ENCODE measurements at regions not wholly inside any gene's neighbourhood (a gene's known extent, or its start where the extent isn't known, plus 50 kb on each side); places are given as distances from the start of the nearest gene placed in this dataset.

GRCh38 chr13:44321961-44322360, 51.7 kb upstream of the SERP2 start:
- TF ChIP-seq CTCF (IDR thresholded peaks at IDR 0.05): no peak
- no peak for TF ChIP-seq EP300 (IDR thresholded peaks at IDR 0.05)
- TF ChIP-seq POLR2AphosphoS5 (IDR thresholded peaks at IDR 0.05): no peak
- Histone ChIP-seq H3K36me3 (no peaks in the 10 kb centered on the region), H3K27me3 (no peaks in the 10 kb centered on the region), H3K4me3 (no peak overlapping the region), H3K27ac (no peak overlapping the region), H3K4me1 (peaks cover 0 to 33% (median 25%) of the 10 kb centered on the region in 4 donors), H3K9me3 (no peaks in the 10 kb centered on the region)
- intact Hi-C loops (cut with DNase I): no loop called here
- DNase-seq: no peak
- 91 to 96% methylated on average over 2 of the region's 2 CpGs for WGBS, 2 donors

GRCh38 chr13:44322928-44323327, 50.7 kb upstream of the SERP2 start:
- TF ChIP-seq POLR2AphosphoS5 (IDR thresholded peaks at IDR 0.05): no peak
- DNase-seq: no peak
- H3K4me1 ChIP-seq: peaks cover 0 to 23% (median 21%) of the 10 kb centered on the region in 4 donors
- intact Hi-C loops (cut with DNase I): no loop called here
- H3K9me3 ChIP-seq: no peaks in the 10 kb centered on the region
- no peaks in the 10 kb centered on the region for H3K36me3 ChIP-seq
- no peak overlapping the region for H3K27ac ChIP-seq
- H3K27me3 ChIP-seq: no peaks in the 10 kb centered on the region
- no peak overlapping the region for H3K4me3 ChIP-seq
- WGBS, 2 donors: 27 to 66% methylated on average over 2 of the region's 2 CpGs

GRCh38 chr13:44323754-44324153, 49.9 kb upstream of the SERP2 start:
- H3K4me1 ChIP-seq: peaks cover 0 to 18% (median 14%) of the 10 kb centered on the region in 4 donors
- DNase-seq: no peak
- no peak overlapping the region for H3K27ac ChIP-seq
- no peak overlapping the region for H3K4me3 ChIP-seq
- intact Hi-C loops (cut with DNase I): no loop called here
- TF ChIP-seq POLR2A (IDR thresholded peaks at IDR 0.05) (no peak), CTCF (IDR thresholded peaks at IDR 0.05) (no peak), EP300 (IDR thresholded peaks at IDR 0.05) (no peak), POLR2AphosphoS5 (IDR thresholded peaks at IDR 0.05) (no peak)
- H3K27me3 ChIP-seq: no peaks in the 10 kb centered on the region
- WGBS, 2 donors: 92 to 97% methylated on average over 1 of the region's 1 CpG
- H3K9me3 ChIP-seq: no peaks in the 10 kb centered on the region
- H3K36me3 ChIP-seq: no peaks in the 10 kb centered on the region

Small RNA genes lying in the stretch of these regions (small RNA-seq; reads per million reads assigned to genes)
- gene MIR8079: 0 reads per million in 3 donors

Measured in sigmoid colon (tissue), 6 donors.